ENCODE measurements at regions not wholly inside any gene's neighbourhood (a gene's known extent, or its start where the extent isn't known, plus 50 kb on each side); places are given as distances from the start of the nearest gene placed in this dataset.

DNA sequence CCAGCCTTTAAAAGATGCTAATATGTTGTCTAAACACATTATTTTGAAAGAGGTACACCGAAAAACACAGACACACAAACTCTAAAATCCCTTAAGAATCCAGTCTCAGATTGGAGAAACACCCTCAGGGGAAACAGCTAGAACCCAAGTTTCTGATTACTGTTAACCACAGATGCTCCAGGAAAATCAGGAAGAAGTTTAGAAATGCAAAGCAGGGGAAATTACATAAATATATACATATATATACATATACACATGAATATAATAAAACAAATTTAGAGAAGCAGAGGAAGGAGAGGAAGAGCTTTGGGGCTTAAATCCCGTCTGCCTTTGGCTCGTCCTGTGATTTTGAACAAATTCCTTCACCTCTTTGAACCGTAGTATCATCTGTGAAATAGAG, 73.2 kb upstream of the KLF4 start:
- H3K27ac ChIP-seq = no peak overlapping the region
- intact Hi-C loops (cut with DNase I) = no loop called here
- H3K4me1 ChIP-seq = no peaks in the 10 kb centered on the region
- H3K27me3 ChIP-seq = no peaks in the 10 kb centered on the region
- H3K36me3 ChIP-seq = no peaks in the 10 kb centered on the region
- H3K9me3 ChIP-seq = no peaks in the 10 kb centered on the region
- TF ChIP-seq, protein P1, sequence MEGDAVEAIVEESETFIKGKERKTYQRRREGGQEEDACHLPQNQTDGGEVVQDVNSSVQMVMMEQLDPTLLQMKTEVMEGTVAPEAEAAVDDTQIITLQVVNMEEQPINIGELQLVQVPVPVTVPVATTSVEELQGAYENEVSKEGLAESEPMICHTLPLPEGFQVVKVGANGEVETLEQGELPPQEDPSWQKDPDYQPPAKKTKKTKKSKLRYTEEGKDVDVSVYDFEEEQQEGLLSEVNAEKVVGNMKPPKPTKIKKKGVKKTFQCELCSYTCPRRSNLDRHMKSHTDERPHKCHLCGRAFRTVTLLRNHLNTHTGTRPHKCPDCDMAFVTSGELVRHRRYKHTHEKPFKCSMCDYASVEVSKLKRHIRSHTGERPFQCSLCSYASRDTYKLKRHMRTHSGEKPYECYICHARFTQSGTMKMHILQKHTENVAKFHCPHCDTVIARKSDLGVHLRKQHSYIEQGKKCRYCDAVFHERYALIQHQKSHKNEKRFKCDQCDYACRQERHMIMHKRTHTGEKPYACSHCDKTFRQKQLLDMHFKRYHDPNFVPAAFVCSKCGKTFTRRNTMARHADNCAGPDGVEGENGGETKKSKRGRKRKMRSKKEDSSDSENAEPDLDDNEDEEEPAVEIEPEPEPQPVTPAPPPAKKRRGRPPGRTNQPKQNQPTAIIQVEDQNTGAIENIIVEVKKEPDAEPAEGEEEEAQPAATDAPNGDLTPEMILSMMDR (IDR thresholded peaks at IDR 0.05) = no peak
- TF ChIP-seq POLR2A (IDR thresholded peaks at IDR 0.05) = no peak
- TF ChIP-seq POLR2AphosphoS5 (IDR thresholded peaks at IDR 0.05; ENCODE audit: insufficient read depth in 1 of 2, low read depth in 1 of 2) = no peak
- no peak overlapping the region for H3K4me3 ChIP-seq
- no peak for DNase-seq (ENCODE audit: extremely low spot score in 2 of 2)

GRCh38 chr9:107559494-107560086, 70.0 kb upstream of the KLF4 start:
- no peaks in the 10 kb centered on the region for H3K36me3 ChIP-seq
- no peak for DNase-seq (ENCODE audit: extremely low spot score in 2 of 2)
- no peak for TF ChIP-seq POLR2AphosphoS5 (IDR thresholded peaks at IDR 0.05; ENCODE audit: insufficient read depth in 1 of 2, low read depth in 1 of 2)
- no peak for TF ChIP-seq POLR2A (IDR thresholded peaks at IDR 0.05)
- TF ChIP-seq, protein P1 (IDR thresholded peaks at IDR 0.05) = no peak
- no peaks in the 10 kb centered on the region for H3K27me3 ChIP-seq
- H3K27ac ChIP-seq = no peak overlapping the region
- H3K4me1 ChIP-seq = no peaks in the 10 kb centered on the region
- H3K9me3 ChIP-seq = no peaks in the 10 kb centered on the region
- H3K4me3 ChIP-seq = no peak overlapping the region
- intact Hi-C loops (cut with DNase I) = no loop called here

- TF ChIP-seq POLR2A (IDR thresholded peaks at IDR 0.05) (no peak), POLR2AphosphoS5 (IDR thresholded peaks at IDR 0.05; ENCODE audit: insufficient read depth in 1 of 2, low read depth in 1 of 2) (no peak)
- TF ChIP-seq, protein P1 (IDR thresholded peaks at IDR 0.05) = no peak
- Histone ChIP-seq H3K27me3 (no peaks in the 10 kb centered on the region), H3K4me1 (no peaks in the 10 kb centered on the region), H3K4me3 (no peak overlapping the region), H3K9me3 (no peaks in the 10 kb centered on the region), H3K27ac (no peak overlapping the region), H3K36me3 (no peaks in the 10 kb centered on the region)
- intact Hi-C loops (cut with DNase I) = no loop called here
- DNase-seq (ENCODE audit: extremely low spot score in 2 of 2) = no peak
Measured at GRCh38 chr9:107557236-107557990, 67.8 kb upstream of the KLF4 start.

- H3K27ac ChIP-seq = no peak overlapping the region
Measured at GRCh38 chr9:107554636-107555035, 65.1 kb upstream of the KLF4 start.

More at GRCh38 chr9:107554636-107555035, 65.1 kb upstream of the KLF4 start:
- Histone ChIP-seq H3K4me3 (no peak overlapping the region), H3K27me3 (no peaks in the 10 kb centered on the region), H3K4me1 (no peaks in the 10 kb centered on the region), H3K36me3 (no peaks in the 10 kb centered on the region), H3K9me3 (no peaks in the 10 kb centered on the region)
- intact Hi-C loops (cut with DNase I) = no loop called here
- DNase-seq (ENCODE audit: extremely low spot score in 2 of 2) = no peak
- TF ChIP-seq, protein P1 (IDR thresholded peaks at IDR 0.05) = no peak
- no peak for TF ChIP-seq POLR2A (IDR thresholded peaks at IDR 0.05)
- TF ChIP-seq POLR2AphosphoS5 (IDR thresholded peaks at IDR 0.05; ENCODE audit: insufficient read depth in 1 of 2, low read depth in 1 of 2) = no peak

Data from vagina (tissue), 2 donors.